ENCODE measurements at regions not wholly inside any gene's neighbourhood (a gene's known extent, or its start where the extent isn't known, plus 50 kb on each side); places are given as distances from the start of the nearest gene placed in this dataset.

DNA sequence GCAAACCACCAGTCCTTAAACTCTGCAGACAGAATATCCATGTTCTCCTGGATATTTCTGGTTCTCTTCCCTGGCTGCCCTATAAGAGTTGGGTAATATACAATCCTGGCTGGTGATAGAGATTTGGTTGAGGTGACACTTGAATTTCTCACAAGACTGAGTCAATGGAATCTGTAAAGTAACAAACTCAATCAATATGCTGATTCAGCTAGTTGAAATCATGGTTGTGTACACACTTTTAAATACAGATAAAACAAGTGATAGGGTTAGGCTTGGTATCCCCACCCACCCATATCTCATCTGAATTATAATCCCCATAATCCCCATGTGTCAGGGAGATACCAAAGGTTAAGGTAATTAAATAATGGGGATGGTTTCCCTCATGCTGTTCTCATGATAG, 349.2 kb upstream of the MAD2L1 start:
- DNase-seq = no peak

DNA sequence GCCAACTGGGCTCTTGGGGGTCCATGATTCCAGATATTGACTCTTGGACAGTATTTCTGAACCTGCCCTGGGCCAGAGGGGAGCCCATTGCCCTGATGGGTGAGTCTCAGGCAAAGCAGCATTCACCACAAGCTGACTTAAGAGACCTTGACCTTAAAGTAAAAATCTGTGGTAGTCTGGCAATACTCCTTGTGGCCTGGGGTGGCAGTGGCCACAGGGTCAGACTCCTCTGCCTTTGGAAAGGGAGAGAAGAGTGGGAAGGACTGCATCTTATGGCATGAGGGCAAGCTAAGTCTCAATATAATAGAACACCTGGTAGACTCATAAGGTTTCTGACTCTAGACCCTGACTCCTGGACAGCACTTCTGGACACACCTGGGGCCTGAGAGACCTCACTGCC, 340.3 kb upstream of the MAD2L1 start:
- DNase-seq = no peak

DNA sequence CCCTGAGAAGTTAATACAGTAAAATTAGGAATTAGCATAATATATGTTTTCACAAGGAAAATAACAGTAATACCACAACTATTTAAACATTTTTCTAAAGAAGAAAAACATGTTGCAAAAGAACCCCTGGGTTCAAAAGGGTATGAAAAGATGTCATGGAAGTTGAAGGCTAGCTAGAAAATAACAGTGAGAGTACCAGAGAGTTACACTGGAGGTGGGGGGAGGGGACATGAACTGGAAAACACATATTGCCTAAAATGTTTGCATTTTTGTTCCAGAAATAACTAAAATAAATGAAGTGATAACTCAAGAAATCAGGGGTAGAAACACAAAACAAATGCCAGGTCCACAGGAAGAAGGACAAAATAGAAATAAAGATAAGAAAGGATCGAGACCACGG, 336.6 kb upstream of the MAD2L1 start:
- no peak for DNase-seq

DNA sequence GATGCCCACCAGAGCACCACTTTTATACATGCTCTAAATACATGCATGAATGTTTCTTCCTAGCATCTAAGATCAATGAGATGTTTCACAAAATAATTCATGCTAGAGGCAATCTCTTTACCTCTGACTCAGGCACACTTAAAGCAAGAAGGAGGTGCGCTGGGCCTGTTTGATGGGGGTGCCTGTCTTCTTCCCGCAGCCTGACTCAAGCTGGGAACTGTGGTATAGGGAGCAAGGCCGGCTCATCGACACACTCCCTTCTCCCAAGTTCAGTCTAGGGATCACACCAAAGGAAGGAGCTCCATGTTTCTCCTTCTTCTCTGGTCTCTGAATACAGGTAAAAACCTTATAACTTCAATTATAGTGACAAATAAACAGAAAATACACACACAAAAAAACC, 333.8 kb upstream of the MAD2L1 start:
- DNase-seq = no peak

DNA sequence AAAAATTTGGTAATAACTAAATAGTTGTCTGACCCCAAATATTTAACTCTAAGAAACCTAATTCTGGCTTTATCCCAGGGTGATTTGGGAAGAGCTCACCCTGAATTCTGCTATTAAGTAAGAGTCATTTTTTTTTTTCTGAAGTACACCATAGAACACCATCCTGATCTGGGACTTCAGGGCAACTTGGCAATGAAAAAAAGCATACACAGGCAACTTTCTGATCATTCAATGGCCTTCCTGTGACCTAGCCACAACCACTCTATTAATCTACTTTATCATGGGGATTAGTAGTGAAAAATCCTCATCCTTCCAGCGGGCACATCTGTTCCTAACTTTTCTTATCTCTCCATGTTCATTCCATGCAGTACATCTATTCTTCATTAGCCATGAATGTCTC, 333.2 kb upstream of the MAD2L1 start:
- DNase-seq = no peak

DNA sequence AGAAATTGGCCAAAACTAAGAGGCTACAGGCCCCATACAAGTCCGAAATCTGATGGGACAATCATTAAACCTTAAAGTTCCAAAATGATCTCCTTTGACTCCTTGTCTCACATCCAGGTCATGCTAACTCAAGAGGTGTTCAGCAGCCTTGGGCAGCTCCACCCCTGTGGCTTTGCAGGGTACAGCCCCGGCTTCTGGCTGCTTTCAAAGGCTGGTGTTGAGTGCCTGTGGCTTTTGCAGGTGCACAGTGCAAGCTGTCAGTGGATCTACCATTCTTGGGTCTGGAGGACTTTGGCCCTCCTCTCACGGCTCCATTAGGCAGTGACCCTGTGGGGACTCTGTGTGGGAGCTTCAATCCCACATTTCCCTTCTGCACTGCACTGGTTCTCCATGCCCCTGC, 329.1 kb upstream of the MAD2L1 start:
- DNase-seq = no peak

DNA sequence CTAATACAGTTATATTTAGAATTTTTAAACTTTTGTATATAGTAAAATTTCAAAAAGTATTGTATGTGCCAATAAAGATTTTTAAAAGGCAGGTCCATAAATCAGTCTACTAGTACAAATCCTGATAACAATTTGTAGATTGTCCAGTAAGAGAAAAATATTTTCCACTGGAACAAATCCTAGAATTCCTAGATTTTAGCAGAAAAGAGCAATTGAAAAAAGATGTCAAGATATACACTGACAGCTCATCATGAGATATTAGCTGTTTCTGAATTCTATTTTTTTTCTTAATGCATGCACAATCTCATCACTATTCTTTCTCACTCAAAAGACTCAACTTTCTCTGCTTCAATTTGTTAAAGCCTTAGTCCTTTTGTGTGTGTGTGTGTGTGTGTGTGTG, 289.2 kb upstream of the MAD2L1 start:
- DNase-seq = no peak

DNA sequence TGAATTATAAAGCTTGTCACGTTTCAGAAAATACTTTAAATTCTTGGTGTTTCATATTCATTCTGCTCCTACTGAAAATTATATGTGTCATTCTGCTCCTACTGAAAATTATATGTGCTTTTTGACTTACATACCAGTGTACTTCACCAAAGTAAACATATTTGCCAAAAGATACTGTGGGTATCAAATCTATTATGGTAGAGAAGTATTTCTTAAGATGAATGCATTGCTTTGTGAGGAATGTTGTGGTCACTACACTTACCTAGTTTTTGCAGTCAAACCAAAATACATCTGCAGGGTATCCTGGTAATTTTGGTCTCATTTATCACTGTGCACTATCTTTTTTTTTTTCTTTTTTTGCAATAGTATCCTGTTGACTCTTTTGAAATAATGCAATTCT, 287.7 kb upstream of the MAD2L1 start:
- DNase-seq = no peak

DNA sequence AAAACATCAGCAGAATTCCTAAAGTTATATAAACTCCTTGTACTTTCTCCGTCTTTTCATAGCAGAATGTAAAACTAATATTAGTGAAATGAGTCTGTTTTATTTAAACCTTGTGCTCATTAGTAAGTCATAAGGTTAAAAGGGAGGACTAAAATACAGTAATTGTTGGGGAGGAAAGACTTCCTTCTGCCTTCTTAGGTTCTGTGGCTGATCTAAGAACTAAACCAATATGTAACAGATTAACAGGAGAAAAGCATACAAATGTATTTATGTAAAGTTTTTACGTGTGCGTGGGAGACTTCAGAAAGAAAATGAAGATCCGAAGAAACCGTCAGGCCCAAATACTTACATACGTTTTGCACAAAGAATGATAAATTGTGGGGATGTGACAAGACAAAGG, 286.6 kb upstream of the MAD2L1 start:
- no peak for DNase-seq

DNA sequence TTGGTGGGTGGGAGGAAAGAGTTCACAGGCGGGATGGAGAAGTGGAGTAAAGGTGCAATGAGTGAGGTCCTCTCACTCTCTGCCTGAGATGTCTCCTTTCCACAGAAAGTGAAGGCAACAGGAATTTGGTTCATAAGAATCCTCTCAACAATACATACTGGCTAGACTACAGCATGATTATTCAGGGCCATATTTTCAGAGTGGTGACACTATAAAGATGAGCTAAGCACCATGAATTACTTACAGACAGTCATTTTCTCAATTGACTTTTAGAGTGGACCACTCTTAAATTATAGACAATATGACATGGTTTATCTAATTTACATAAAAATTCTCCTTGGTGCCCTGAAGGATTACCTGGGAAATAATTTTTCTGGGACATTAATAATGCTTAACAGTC, 286.1 kb upstream of the MAD2L1 start:
- no peak for DNase-seq

DNA sequence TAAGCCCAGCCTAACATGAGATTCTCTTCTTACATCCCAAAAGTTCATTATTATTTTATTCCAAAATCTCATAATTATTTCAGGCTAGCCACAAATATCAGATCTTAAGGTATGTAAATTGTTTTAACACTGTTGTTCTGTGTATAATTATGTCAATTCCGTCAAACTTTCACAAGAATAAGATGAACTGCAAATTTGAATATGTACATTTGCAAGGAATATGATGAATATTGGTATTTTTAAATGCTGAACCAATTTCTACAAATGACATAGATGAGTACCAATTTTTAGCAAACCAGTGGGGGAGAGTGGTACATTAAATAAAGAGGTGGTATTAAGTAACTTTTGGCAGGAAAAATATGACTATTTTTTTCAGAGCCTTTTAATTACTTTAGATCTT, 282.3 kb upstream of the MAD2L1 start:
- DNase-seq = no peak

DNA sequence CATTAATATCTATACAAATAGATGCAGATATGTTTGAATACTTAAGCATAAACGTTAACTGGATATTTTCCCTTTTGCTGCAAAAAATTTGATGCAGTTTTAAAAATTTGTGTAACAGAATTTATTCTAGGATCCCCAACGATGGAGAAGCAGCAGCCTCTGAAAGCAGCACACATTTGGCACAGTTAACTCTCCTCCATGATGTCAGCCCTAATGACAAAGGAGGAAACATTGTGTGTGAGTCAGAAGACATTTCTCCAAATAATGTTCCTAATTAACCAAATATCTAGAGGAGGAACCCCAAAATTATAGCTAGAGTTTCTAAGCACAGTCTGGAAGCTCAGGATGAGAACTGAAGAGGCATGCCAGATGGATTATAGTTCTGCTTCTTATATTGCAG, 281.9 kb upstream of the MAD2L1 start:
- no peak for DNase-seq

DNA sequence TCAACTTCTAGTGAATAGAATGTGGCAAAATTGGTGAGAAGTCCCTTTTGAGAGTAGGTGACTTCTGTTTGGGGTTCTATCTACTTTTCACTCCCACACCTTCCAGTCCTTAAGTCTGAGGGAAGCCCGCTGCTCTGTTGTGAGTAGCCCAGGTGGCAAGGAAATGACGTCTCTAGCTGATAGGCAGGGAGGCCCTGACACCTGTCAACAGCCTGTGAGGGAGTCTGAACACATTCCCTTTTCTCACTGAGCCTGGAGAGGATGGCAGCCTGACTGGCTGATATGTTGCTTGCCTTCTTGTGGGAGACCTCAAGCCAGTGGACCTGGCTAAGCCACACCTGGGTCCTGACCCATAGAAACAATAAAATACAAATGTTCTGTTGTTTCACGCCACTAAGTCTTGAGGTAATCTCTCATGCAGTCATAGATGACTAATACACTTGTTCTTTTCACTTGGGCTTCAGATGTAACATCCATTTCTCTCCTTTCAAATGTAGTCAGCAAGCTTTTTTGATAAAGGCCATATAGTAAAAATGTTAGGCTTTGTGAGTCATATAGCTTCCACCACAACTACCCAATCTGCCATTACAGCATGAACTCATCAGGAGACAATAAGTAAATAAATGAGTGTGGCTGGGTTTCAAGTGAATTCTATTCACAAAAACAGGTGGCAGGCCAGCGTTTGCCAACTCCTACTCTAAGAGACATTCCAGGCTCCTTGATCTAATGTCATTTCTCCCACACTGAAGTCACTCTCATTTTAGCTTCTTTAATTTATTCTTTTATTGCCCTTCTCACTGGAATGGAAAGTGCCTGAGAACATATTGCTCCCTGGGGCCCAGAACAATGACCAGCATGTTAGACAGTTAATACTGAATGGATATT, 265.1 kb upstream of the MAD2L1 start:
- DNase-seq = peak; percentile 2

DNA sequence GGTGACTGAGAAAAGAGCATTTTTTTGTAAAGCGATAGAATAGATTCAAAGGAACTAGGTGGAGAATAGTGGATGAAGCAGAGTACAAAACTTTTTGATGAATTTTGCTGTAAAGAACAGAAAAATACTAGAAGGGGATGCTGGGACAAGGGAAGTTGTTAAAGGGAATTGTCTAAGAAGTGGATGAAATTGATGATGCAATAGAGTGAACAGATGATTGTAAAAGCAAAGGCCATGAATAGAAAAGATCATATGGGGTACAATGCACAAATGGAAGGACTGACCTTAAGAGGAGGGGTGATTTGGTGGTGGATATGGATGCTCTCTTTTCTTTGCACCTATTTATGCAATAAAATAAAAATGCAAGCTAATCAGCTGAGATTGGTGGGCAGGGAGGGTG, 262.7 kb upstream of the MAD2L1 start:
- no peak for DNase-seq

DNA sequence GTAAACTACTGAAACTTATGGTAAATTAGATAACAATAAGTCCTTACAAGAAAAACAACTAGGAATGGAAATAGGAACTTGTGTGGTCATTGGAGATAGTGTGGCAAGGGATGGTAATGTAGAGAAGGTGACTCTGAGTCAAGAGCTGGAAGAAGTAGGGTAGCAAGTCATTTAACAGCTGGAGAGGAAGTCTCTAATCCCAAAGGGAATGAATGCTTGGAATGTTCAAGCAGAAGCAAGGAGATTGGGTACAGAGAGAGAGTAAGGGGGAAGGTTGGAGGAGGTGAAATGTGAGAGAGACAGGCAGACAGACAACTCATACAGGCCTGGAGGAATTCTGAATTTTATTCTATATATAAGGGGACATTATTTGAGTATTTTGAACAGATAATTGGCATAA, 260.6 kb upstream of the MAD2L1 start:
- DNase-seq = no peak

DNA sequence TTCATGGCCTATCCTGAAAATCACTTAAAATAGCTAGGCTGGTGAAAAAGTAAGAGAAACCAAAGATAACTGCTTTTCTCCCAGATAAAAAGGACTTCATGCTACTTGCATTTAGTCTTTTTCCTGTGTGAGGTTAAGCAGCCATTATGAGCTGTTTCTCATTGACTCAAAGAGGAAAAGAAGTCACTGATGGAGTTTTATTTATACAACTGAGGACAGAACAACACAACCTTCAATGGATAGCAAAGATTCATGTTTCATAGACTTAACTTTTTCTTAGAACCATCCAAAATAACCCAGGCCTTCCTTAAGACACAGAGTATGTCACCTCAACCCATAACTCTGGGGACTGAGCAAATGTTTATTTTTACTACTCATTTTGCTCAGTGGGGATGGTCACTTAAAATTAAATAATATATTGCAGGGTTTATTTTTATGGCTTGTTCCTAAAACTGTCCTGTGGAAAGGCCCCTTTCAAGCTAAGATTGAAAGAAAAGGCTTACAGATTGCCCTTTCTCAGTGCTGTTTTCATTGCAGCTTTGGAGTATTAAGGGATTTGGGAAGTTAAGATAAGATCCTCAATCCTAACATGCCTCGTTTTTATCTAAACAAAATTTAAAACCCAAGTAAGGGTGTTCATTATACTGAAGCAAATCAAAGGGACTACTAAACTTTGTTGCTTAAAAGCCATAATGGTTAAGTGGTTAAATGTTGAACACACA, 252.6 kb upstream of the MAD2L1 start:
- no peak for DNase-seq

DNA sequence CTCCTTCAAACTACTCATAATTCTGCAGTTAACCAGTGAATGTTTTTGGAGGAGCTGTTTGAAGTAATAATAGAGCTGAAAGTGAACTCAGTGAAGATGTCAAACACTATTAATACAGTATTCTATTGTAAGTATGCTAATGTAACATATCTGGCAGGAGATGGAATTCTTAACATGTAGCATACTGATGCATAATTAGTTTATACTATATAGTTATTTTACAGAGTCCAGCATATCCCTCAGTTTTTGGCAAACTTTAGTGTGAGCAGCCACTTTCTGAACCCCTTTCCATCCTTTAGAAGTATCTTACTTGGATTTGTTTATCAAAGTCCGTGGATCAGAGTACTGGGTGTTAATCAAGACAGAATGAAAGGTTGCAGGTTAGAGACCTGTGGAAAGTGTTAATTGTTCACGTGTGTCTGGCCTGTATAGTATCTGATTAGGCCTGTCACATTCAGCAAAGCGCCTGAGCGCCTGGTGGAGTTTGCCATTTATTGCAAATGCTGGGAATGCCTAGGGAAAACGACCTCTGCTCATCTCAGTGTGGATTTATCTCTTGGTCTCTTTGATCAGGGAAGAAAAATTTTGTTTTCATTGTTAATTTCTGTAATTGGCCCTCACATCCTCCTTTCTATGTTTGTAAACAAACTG, 251.7 kb upstream of the MAD2L1 start:
- DNase-seq = no peak

DNA sequence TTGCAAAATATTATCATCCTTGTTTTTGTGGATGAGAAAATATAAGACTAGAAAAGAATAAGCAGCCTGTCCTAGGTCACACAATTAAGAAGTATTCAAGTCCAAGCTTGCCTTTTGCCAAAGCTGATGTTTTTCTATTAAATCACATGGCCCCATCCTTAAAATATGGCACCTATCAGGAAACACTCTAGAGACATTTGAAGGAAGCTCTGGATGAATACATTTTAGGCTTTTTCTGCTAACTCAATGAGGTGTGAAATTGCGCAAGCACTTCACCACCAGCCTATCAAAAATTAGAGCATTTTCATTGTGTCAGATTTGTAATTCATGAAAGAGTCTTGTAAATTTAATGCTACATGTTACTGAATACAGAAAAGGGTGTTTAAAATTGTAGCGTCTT, 251.1 kb upstream of the MAD2L1 start:
- DNase-seq = no peak

DNA sequence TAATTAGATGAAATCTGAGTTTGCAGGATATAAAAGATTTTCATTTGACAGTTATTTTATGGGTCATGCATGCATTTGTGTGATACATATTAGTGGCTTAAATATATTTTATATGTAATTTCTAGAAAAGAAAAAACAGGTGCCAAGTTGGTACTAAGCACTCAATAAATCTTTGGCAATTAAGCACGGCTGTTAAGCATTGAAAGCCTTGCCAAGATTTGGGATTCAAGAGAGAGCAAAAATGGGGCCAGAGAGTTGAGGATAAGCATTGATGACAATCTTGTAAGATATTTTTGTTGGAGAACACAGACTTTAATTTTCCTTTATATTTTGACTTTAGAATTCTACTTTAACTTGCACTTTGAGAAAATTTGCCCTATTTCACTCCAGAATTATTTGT, 249.8 kb upstream of the MAD2L1 start:
- DNase-seq = no peak

DNA sequence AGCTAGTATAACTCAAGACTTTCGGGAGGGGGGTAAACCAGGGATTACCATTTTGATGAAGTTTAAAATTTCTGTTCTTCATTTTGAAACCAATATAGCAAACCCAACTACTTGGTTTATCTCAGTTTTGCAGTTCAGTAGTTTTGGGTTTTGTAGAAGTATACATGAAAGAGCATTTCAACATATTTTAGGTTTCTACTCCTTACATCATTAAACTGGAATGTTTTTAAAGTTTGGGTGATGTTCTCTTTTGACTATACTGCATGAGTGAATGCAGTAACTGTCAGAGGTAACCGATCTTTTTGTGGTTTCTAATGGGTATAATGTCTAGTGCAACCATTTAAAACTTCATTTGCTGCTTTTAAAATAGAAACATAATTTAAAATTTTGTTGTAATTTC, 248.3 kb upstream of the MAD2L1 start:
- DNase-seq = no peak

DNA sequence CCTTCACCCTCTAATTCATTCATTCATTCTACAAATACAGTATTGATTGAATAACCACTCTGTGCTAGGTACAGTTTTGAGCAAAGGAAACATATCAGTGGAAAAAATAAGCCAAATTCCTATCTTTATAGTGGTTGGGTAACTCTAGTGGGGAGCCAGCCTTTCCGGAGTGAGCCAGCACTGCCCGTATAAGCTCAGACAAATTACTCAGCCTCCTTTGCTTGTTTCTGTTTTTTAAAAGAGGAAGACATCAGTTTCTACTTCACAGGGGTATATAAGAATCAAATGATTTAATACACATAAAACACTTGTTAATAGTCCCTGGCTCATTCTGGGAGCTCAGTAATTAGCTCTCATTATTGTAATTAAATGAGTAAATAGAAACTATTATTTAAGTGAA, 238.2 kb upstream of the MAD2L1 start:
- no peak for DNase-seq

DNA sequence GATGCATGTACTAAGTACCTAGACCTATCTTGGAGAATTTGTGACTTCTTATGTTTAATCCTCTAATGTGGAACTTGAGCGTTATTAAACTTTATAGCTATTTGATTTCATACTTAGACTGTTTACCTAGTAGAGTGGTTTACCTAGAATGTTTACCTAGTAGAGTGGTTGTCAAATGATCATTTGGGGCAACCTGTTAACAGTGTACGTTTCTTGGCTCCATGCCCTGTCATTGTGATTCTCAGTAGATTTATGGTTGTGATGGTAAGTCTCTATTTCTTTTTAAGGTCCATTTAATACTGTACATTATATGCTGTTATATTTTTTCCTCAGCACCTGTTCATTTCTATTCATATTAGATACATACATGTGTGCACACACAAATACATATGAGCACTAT, 233.0 kb upstream of the MAD2L1 start:
- DNase-seq = no peak

DNA sequence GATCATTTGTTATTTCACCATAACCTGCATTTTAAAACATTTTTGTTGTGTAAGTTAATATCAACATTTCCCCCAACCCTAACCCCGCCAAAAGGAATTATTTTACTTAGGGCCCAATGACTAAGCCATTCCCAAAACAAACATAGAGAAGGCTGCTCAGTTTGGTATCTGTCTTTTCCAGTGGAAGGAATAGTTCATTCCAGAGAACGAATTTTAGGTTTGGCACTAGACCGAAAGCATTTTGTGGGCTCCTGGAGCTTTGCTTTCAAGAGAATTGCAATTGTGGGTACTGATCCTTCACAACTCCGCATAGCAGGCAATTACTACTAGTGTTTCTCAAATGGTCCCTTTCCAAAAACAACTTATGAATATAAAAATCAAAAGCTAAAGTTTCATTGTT, 226.7 kb upstream of the MAD2L1 start:
- no peak for DNase-seq

DNA sequence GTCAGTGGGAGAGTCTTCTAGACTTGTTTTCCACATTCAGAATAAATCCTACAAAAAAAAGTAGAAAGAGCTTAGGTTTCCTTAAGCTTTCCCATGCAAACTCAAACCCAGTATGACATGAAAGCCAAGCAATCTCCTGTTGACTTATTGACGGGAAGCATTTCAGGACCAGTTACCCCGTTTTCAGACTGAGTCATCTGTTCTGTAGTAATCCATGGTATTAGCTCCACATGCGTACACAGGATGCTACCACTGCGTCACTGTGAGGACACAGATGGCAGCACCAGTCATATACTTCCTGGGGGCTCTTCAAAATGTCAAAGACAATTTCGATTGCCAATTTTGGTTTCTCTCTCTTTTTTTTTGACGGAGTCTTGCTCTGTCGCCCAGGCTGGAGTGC, 224.9 kb upstream of the MAD2L1 start:
- DNase-seq = no peak

Measured in NCI-H2107 (cell line).